H1 (cell line): ENCODE measurements at regions not wholly inside any gene's neighbourhood (a gene's known extent, or its start where the extent isn't known, plus 50 kb on each side); places are given as distances from the start of the nearest gene placed in this dataset.

ENCODE experiments used
- CTCF ChIA-PET: fragments of 300-600 bp; sonication (Branson Sonifier 250); formaldehyde crosslinking; loops from one replicate; lab custom pipeline; 2021; ENCODE audit not compliant: partially characterized antibody; lab: Charles Lee
- POLR2A ChIA-PET: fragments of 300-600 bp; sonication (Branson Sonifier 250); formaldehyde crosslinking; loops from one replicate; lab custom pipeline; 2021; ENCODE audit warnings: inconsistent platforms; ENCODE audit not compliant: partially characterized antibody; lab: Charles Lee
- DNase-seq, 2 experiments: peaks; one replicate each; pipeline versions ENCODE4 v3.0.0 to v3.0.0-alpha.2; 2010 to 2022; ENCODE audit warnings: low spot score in 2 of 2, low read depth in 1 of 2, mixed read lengths in 1 of 2
- FAIRE-seq: peaks from 2 replicates; lab custom pipeline; 2011; peaks lifted over from hg19 to GRCh38; lab: Jason Lieb, UNC
- H2AFZ ChIP-seq: 2 replicates; pipeline ENCODE4 v1.8.1; 2012; ENCODE audit warnings: low read length, inconsistent platforms
- H2AK5ac ChIP-seq: 2 replicates; pipeline ENCODE4 v1.6.1; 2013; ENCODE audit warnings: low read depth, low read length
- H2BK120ac ChIP-seq: replicated peaks from 2 replicates; pipeline ENCODE3; 2013; ENCODE audit warnings: low read depth, low read length, inconsistent platforms
- H2BK12ac ChIP-seq: 2 replicates; pipeline ENCODE4 v1.6.1; 2013; ENCODE audit warnings: low read depth, low read length
- H2BK15ac ChIP-seq: 2 replicates; pipeline ENCODE4 v1.6.1; 2013; ENCODE audit warnings: low read length
- H2BK20ac ChIP-seq: 2 replicates; pipeline ENCODE4 v1.6.1; 2013; ENCODE audit warnings: low read length
- H2BK5ac ChIP-seq: 2 replicates; pipeline ENCODE4 v1.6.1; 2013; ENCODE audit warnings: low read depth, low read length
- H3K14ac ChIP-seq: 2 replicates; pipeline ENCODE4 v1.6.1; 2013; ENCODE audit warnings: inconsistent platforms; ENCODE audit not compliant: insufficient read length
- H3K18ac ChIP-seq: 2 replicates; pipeline ENCODE4 v1.6.1; 2013; ENCODE audit warnings: low read length; ENCODE audit errors: extremely low read depth
- H3K23ac ChIP-seq: 2 replicates; pipeline ENCODE4 v1.6.1; 2013; ENCODE audit warnings: inconsistent platforms; ENCODE audit not compliant: insufficient read length
- H3K23me2 ChIP-seq: 2 replicates; pipeline ENCODE4 v1.6.1; 2013; ENCODE audit warnings: low read depth, low read length
- H3K27ac ChIP-seq: 2 replicates; pipeline ENCODE4 v1.6.1; 2011; ENCODE audit warnings: low read depth, low read length, inconsistent platforms
- H3K27me3 ChIP-seq, 4 experiments: replicated peaks in 1 of 4; 1 replicate in 1 of 4; 2 replicates in 3 of 4; pipeline versions ENCODE4 v1.6.1 to v1.8.1; 2011 to 2013; ENCODE audit warnings: low read length in 3 of 4, mild to moderate bottlenecking in 3 of 4, inconsistent platforms in 2 of 4, mixed read lengths in 2 of 4, moderate library complexity in 1 of 4; ENCODE audit not compliant: control insufficient read depth in 3 of 4, insufficient read depth in 3 of 4; ENCODE audit errors: extremely low read depth in 1 of 4
- H3K36me3 ChIP-seq, 4 experiments: 2 replicates each; pipeline versions ENCODE4 v1.6.1 to v1.8.1; 2011 to 2013; ENCODE audit warnings: mild to moderate bottlenecking in 4 of 4, low read length in 3 of 4, moderate library complexity in 2 of 4, control low read depth in 1 of 4, inconsistent platforms in 1 of 4; ENCODE audit not compliant: insufficient read depth in 4 of 4, control insufficient read depth in 2 of 4
- H3K4ac ChIP-seq: replicated peaks from 2 replicates; pipeline ENCODE3; 2013; ENCODE audit warnings: low read length, low read depth, mixed read lengths, inconsistent platforms; ENCODE audit not compliant: insufficient read length
- H3K4me1 ChIP-seq, 4 experiments: replicated peaks in 1 of 4; 1 replicate in 1 of 4; 2 replicates in 3 of 4; pipeline versions ENCODE4 v1.6.1 to v1.8.1; 2011 to 2013; ENCODE audit warnings: low read length in 3 of 4, inconsistent platforms in 2 of 4, mixed read lengths in 1 of 4; ENCODE audit not compliant: insufficient read depth in 4 of 4, control insufficient read depth in 3 of 4
- H3K4me2 ChIP-seq, 2 experiments: 2 replicates each; pipeline versions ENCODE4 v1.6.1 to v1.8.1; 2011 to 2013; ENCODE audit warnings: low read depth in 2 of 2, low read length in 2 of 2, control low read depth in 1 of 2, inconsistent platforms in 1 of 2, mild to moderate bottlenecking in 1 of 2; ENCODE audit not compliant: insufficient read depth in 1 of 2
- H3K4me3 ChIP-seq, 4 experiments: fragments of 200-600, 300-600 bp in 1 of 4; sonication (generic), shearing (Covaris generic), sonication (Bioruptor Twin) in 1 of 4; 2 replicates each; pipeline versions ENCODE4 v1.5.1 to v1.8.1; 2011 to 2016; ENCODE audit warnings: low read length in 4 of 4, low read depth in 3 of 4, control low read depth in 2 of 4, inconsistent platforms in 2 of 4, mild to moderate bottlenecking in 2 of 4, mixed read lengths in 1 of 4, moderate library complexity in 1 of 4; ENCODE audit not compliant: insufficient read depth in 2 of 4; ENCODE audit errors: extremely low read depth in 1 of 4
- H3K56ac ChIP-seq: replicated peaks from 2 replicates; pipeline ENCODE3; 2013; ENCODE audit warnings: low read depth, mild to moderate bottlenecking, mixed read lengths, low read length, inconsistent platforms; ENCODE audit not compliant: insufficient read length
- H3K79me1 ChIP-seq: 2 replicates; pipeline ENCODE4 v1.6.1; 2013; ENCODE audit warnings: low read depth, low read length, control low read depth
- H3K79me2 ChIP-seq, 2 experiments: 2 replicates each; pipeline versions ENCODE4 v1.6.1 to v1.8.1; 2012 to 2013; ENCODE audit warnings: low read length in 2 of 2, mild to moderate bottlenecking in 2 of 2, inconsistent platforms in 1 of 2; ENCODE audit not compliant: insufficient read depth in 2 of 2, control insufficient read depth in 1 of 2
- H3K9ac ChIP-seq, 4 experiments: replicated peaks in 1 of 4; 1 replicate in 1 of 4; 2 replicates in 3 of 4; pipeline versions ENCODE4 v1.6.1 to v1.8.1; 2011 to 2013; ENCODE audit warnings: low read depth in 3 of 4, low read length in 3 of 4, control low read depth in 2 of 4, mild to moderate bottlenecking in 2 of 4, moderate library complexity in 2 of 4, inconsistent platforms in 1 of 4; ENCODE audit errors: extremely low read depth in 1 of 4
- H3K9me3 ChIP-seq, 2 experiments: 2 replicates each; pipeline versions ENCODE4 v1.6.1 to v1.8.1; 2012 to 2013; ENCODE audit warnings: mild to moderate bottlenecking in 2 of 2, moderate library complexity in 2 of 2, control low read depth in 1 of 2, inconsistent platforms in 1 of 2, low read depth in 1 of 2, low read length in 1 of 2, mixed read lengths in 1 of 2; ENCODE audit not compliant: insufficient read depth in 2 of 2
- H4K20me1 ChIP-seq, 2 experiments: replicated peaks in 1 of 2; 2 replicates each; pipeline versions ENCODE3 to v1.8.1; 2011 to 2013; ENCODE audit warnings: inconsistent platforms in 2 of 2, low read length in 2 of 2, mild to moderate bottlenecking in 1 of 2; ENCODE audit not compliant: insufficient read depth in 2 of 2, control insufficient read depth in 1 of 2
- H4K5ac ChIP-seq: 2 replicates; pipeline ENCODE4 v1.6.1; 2013; ENCODE audit warnings: low read length, low read depth, mixed read lengths, inconsistent platforms; ENCODE audit not compliant: insufficient read length
- H4K8ac ChIP-seq: 2 replicates; pipeline ENCODE4 v1.8.0; 2013; ENCODE audit warnings: mild to moderate bottlenecking, moderate library complexity, low read length, inconsistent platforms; ENCODE audit not compliant: insufficient read depth; ENCODE audit errors: extremely low read depth
- H4K91ac ChIP-seq: replicated peaks from 2 replicates; pipeline ENCODE3; 2013; ENCODE audit warnings: low read length, mixed read lengths, inconsistent platforms; ENCODE audit not compliant: insufficient read length
- EZH2 ChIP-seq: fragments of 200-600 bp; sonication (generic); IDR thresholded peaks from 2 replicates; pipeline ENCODE4 v1.7.1; 2012; ENCODE audit warnings: low read depth, mild to moderate bottlenecking, moderate library complexity, low read length, inconsistent platforms; ENCODE audit not compliant: severe bottlenecking
- KDM1A ChIP-seq: fragments of 200-600, 300-600 bp; sonication (generic); IDR thresholded peaks from 2 replicates; pipeline ENCODE4 v1.7.1; 2016; ENCODE audit warnings: mild to moderate bottlenecking, low read length, borderline replicate concordance
- MAFK ChIP-seq: IDR thresholded peaks from 2 replicates; pipeline ENCODE4 v1.6.1; 2012; ENCODE audit warnings: low read depth, mild to moderate bottlenecking, improper control_type of control experiment, low read length
- PHF8 ChIP-seq: fragments of 200-600 bp; sonication (generic); conservative IDR thresholded peaks from 2 replicates; pipeline ENCODE4 v1.7.1; 2012; ENCODE audit warnings: low read depth, mild to moderate bottlenecking, inconsistent platforms, low read length, moderate library complexity
- SIRT6 ChIP-seq: IDR thresholded peaks from one replicate; pipeline ENCODE4 v1.7.1; 2012; ENCODE audit warnings: low read length, inconsistent platforms
- SP4 ChIP-seq: IDR thresholded peaks from 2 replicates; pipeline ENCODE4 v1.6.1; 2012; ENCODE audit warnings: low read length, inconsistent platforms
- TAF1 ChIP-seq: IDR thresholded peaks from 2 replicates; pipeline ENCODE4 v1.6.1; 2011; ENCODE audit warnings: mild to moderate bottlenecking, low read depth, low read length
- WGBS, 2 experiments: shearing (Covaris generic) in 1 of 2; methylation state at CpG; one replicate each; pipeline versions ENCODE4 v1.1.6 to v1.1.7; 2013 to 2015; ENCODE audit warnings: low lambda C conversion rate in 2 of 2, mixed read lengths in 2 of 2, inconsistent platforms in 1 of 2, low coverage in 1 of 2, missing lambda C conversion rate in 1 of 2; ENCODE audit not compliant: insufficient replicate concordance in 2 of 2, insufficient coverage in 1 of 2, insufficient read length in 1 of 2; ENCODE audit errors: extremely low coverage in 1 of 2, missing lambda C conversion rate in 1 of 2; 5-methylcytosine and 5-hydroxymethylcytosine counted together

- POLR2A ChIA-PET, result no interaction called here
- FAIRE-seq (no peak), DNase-seq (no peak)
- no peaks in the 10 kb centered on the region for H3K79me2 ChIP-seq
- H2BK15ac ChIP-seq, result no peak overlapping the region
- H3K56ac ChIP-seq, result no peak overlapping the region
- no peak overlapping the region for H3K4me3 ChIP-seq
- no peak overlapping the region for H4K91ac ChIP-seq
- H3K23ac ChIP-seq, result no peak overlapping the region
- H3K4me1 ChIP-seq, result no peaks in the 10 kb centered on the region
- H3K9ac ChIP-seq, result no peak overlapping the region
- H2BK120ac ChIP-seq, result no peak overlapping the region
- H3K9me3 ChIP-seq, result no peaks in the 10 kb centered on the region
- no peaks in the 10 kb centered on the region for H3K23me2 ChIP-seq
- H4K5ac ChIP-seq, result no peak overlapping the region
- CTCF ChIA-PET, result no interaction called here
- no peak overlapping the region for H2AFZ ChIP-seq
- H2BK5ac ChIP-seq, result no peak overlapping the region
- H3K79me1 ChIP-seq, result no peaks in the 10 kb centered on the region
- H4K20me1 ChIP-seq, result no peaks in the 10 kb centered on the region
- no peak overlapping the region for H3K27ac ChIP-seq
- no peak overlapping the region for H2AK5ac ChIP-seq
- WGBS, 2 experiments, result 87% methylated on average over 2 of the region's 2 CpGs; no CpG with 5 or more reads in 1 of the 2 experiments
- no peak overlapping the region for H3K4ac ChIP-seq
- no peak for TF ChIP-seq SP4
- no peak for TF ChIP-seq PHF8
- TF ChIP-seq MAFK, result no peak
- no peak for TF ChIP-seq SIRT6
- TF ChIP-seq KDM1A, result no peak
- TF ChIP-seq TAF1, result no peak
- TF ChIP-seq EZH2, result no peak
- H3K36me3 ChIP-seq, result no peaks in the 10 kb centered on the region
- no peak overlapping the region for H2BK12ac ChIP-seq
- H3K27me3 ChIP-seq, result no peaks in the 10 kb centered on the region
- H4K8ac ChIP-seq, result no peak overlapping the region
- H2BK20ac ChIP-seq, result no peak overlapping the region
- no peak overlapping the region for H3K18ac ChIP-seq
- H3K4me2 ChIP-seq, result no peak overlapping the region
- H3K14ac ChIP-seq, result no peak overlapping the region
Measured at GRCh38 chr4:54838301-54838700, 180.5 kb downstream of the KIT start.
